ENCODE measurements at regions not wholly inside any gene's neighbourhood (a gene's known extent, or its start where the extent isn't known, plus 50 kb on each side); places are given as distances from the start of the nearest gene placed in this dataset.
A peak's percentile ranks its signal among the peaks of the same experiment; 100 is the strongest.

GRCh38 chr10:3579845-3580244, 205.2 kb downstream of the KLF6 start:
- Mint-ChIP-seq H3K27me3 (ENCODE audit: low read depth) (peaks cover 37% of the 10 kb centered on the region), H3K9me3 (no peaks in the 10 kb centered on the region), H3K4me1 (ENCODE audit: low read depth) (peaks cover 7% of the 10 kb centered on the region), H3K4me3 (no peak overlapping the region), H3K36me3 (ENCODE audit: low read depth) (no peaks in the 10 kb centered on the region), H3K27ac (no peak overlapping the region)
- no peak for DNase-seq (ENCODE audit: low spot score)

GRCh38 chr10:3578682-3579081, 206.3 kb downstream of the KLF6 start:
- no peaks in the 10 kb centered on the region for H3K9me3 Mint-ChIP-seq
- no peak overlapping the region for H3K27ac Mint-ChIP-seq
- DNase-seq (ENCODE audit: low spot score): no peak
- no peak overlapping the region for H3K4me3 Mint-ChIP-seq
- peaks cover 7% of the 10 kb centered on the region for H3K4me1 Mint-ChIP-seq (ENCODE audit: low read depth)
- peaks cover 34% of the 10 kb centered on the region for H3K27me3 Mint-ChIP-seq (ENCODE audit: low read depth)
- H3K36me3 Mint-ChIP-seq (ENCODE audit: low read depth): no peaks in the 10 kb centered on the region

GRCh38 chr10:3578159-3578558, 206.8 kb downstream of the KLF6 start:
- peaks cover 37% of the 10 kb centered on the region for H3K27me3 Mint-ChIP-seq (ENCODE audit: low read depth)
- peaks cover 7% of the 10 kb centered on the region for H3K4me1 Mint-ChIP-seq (ENCODE audit: low read depth)
- H3K27ac Mint-ChIP-seq: no peak overlapping the region
- no peaks in the 10 kb centered on the region for H3K36me3 Mint-ChIP-seq (ENCODE audit: low read depth)
- no peak overlapping the region for H3K4me3 Mint-ChIP-seq
- DNase-seq (ENCODE audit: low spot score): no peak
- H3K9me3 Mint-ChIP-seq: no peaks in the 10 kb centered on the region

- no peak for DNase-seq (ENCODE audit: low spot score)
- H3K36me3 Mint-ChIP-seq (ENCODE audit: low read depth): no peaks in the 10 kb centered on the region
- H3K4me3 Mint-ChIP-seq: no peak overlapping the region
- H3K4me1 Mint-ChIP-seq (ENCODE audit: low read depth): peaks cover 3% of the 10 kb centered on the region
- H3K9me3 Mint-ChIP-seq: no peaks in the 10 kb centered on the region
- peaks cover 33% of the 10 kb centered on the region for H3K27me3 Mint-ChIP-seq (ENCODE audit: low read depth)
- no peak overlapping the region for H3K27ac Mint-ChIP-seq
Measured at GRCh38 chr10:3574451-3574850, 210.6 kb downstream of the KLF6 start.

GRCh38 chr10:3573498-3573897, 211.5 kb downstream of the KLF6 start:
- no peaks in the 10 kb centered on the region for H3K36me3 Mint-ChIP-seq (ENCODE audit: low read depth)
- no peaks in the 10 kb centered on the region for H3K9me3 Mint-ChIP-seq
- DNase-seq (ENCODE audit: low spot score): no peak
- H3K4me1 Mint-ChIP-seq (ENCODE audit: low read depth): no peaks in the 10 kb centered on the region
- H3K27ac Mint-ChIP-seq: no peak overlapping the region
- peaks cover 33% of the 10 kb centered on the region for H3K27me3 Mint-ChIP-seq (ENCODE audit: low read depth)
- H3K4me3 Mint-ChIP-seq: no peak overlapping the region

GRCh38 chr10:3571310-3571825, 213.6 kb downstream of the KLF6 start:
- Mint-ChIP-seq H3K9me3 (no peaks in the 10 kb centered on the region), H3K27ac (no peak overlapping the region), H3K27me3 (ENCODE audit: low read depth) (peaks cover 29% of the 10 kb centered on the region), H3K4me3 (no peak overlapping the region), H3K4me1 (ENCODE audit: low read depth) (peaks cover 3% of the 10 kb centered on the region), H3K36me3 (ENCODE audit: low read depth) (no peaks in the 10 kb centered on the region)
- no peak for DNase-seq (ENCODE audit: low spot score)

GRCh38 chr10:3570855-3571266, 214.1 kb downstream of the KLF6 start:
- H3K4me3 Mint-ChIP-seq: no peak overlapping the region
- no peak for DNase-seq (ENCODE audit: low spot score)
- no peaks in the 10 kb centered on the region for H3K9me3 Mint-ChIP-seq
- peaks cover 26% of the 10 kb centered on the region for H3K27me3 Mint-ChIP-seq (ENCODE audit: low read depth)
- no peak overlapping the region for H3K27ac Mint-ChIP-seq
- no peaks in the 10 kb centered on the region for H3K36me3 Mint-ChIP-seq (ENCODE audit: low read depth)
- peaks cover 3% of the 10 kb centered on the region for H3K4me1 Mint-ChIP-seq (ENCODE audit: low read depth)

- Mint-ChIP-seq H3K27me3 (ENCODE audit: low read depth) (peaks cover 22% of the 10 kb centered on the region), H3K4me1 (ENCODE audit: low read depth) (peaks cover 3% of the 10 kb centered on the region), H3K9me3 (peaks cover 6% of the 10 kb centered on the region), H3K36me3 (ENCODE audit: low read depth) (no peaks in the 10 kb centered on the region), H3K27ac (no peak overlapping the region), H3K4me3 (no peak overlapping the region)
- DNase-seq (ENCODE audit: low spot score): no peak
Measured at GRCh38 chr10:3570131-3570729, 214.8 kb downstream of the KLF6 start.

- no peak for DNase-seq (ENCODE audit: low spot score)
- Mint-ChIP-seq H3K27me3 (ENCODE audit: low read depth) (peaks cover 17% of the 10 kb centered on the region), H3K9me3 (peaks cover 7% of the 10 kb centered on the region), H3K4me3 (no peak overlapping the region), H3K4me1 (ENCODE audit: low read depth) (peaks cover 3% of the 10 kb centered on the region), H3K36me3 (ENCODE audit: low read depth) (no peaks in the 10 kb centered on the region), H3K27ac (no peak overlapping the region)
Measured at GRCh38 chr10:3568983-3569382, 216.0 kb downstream of the KLF6 start.

GRCh38 chr10:3568392-3568791, 216.6 kb downstream of the KLF6 start:
- Mint-ChIP-seq H3K27me3 (ENCODE audit: low read depth) (peaks cover 16% of the 10 kb centered on the region), H3K4me1 (ENCODE audit: low read depth) (peaks cover 3% of the 10 kb centered on the region), H3K27ac (no peak overlapping the region), H3K36me3 (ENCODE audit: low read depth) (no peaks in the 10 kb centered on the region), H3K4me3 (no peak overlapping the region), H3K9me3 (peaks cover 7% of the 10 kb centered on the region)
- DNase-seq (ENCODE audit: low spot score): no peak

GRCh38 chr10:3567291-3567963, 217.6 kb downstream of the KLF6 start:
- no peak for DNase-seq (ENCODE audit: low spot score)
- no peak overlapping the region for H3K27ac Mint-ChIP-seq
- peaks cover 3% of the 10 kb centered on the region for H3K4me1 Mint-ChIP-seq (ENCODE audit: low read depth)
- H3K9me3 Mint-ChIP-seq: peaks cover 7% of the 10 kb centered on the region
- no peaks in the 10 kb centered on the region for H3K36me3 Mint-ChIP-seq (ENCODE audit: low read depth)
- peaks cover 7% of the 10 kb centered on the region for H3K27me3 Mint-ChIP-seq (ENCODE audit: low read depth)
- no peak overlapping the region for H3K4me3 Mint-ChIP-seq

GRCh38 chr10:3566627-3567026, 218.4 kb downstream of the KLF6 start:
- no peak overlapping the region for H3K27ac Mint-ChIP-seq

GRCh38 chr10:3564346-3565002, 220.5 kb downstream of the KLF6 start:
- no peak overlapping the region for H3K27ac Mint-ChIP-seq
- H3K9me3 Mint-ChIP-seq: peaks cover 7% of the 10 kb centered on the region
- H3K4me3 Mint-ChIP-seq: no peak overlapping the region
- no peaks in the 10 kb centered on the region for H3K36me3 Mint-ChIP-seq (ENCODE audit: low read depth)
- peaks cover 3% of the 10 kb centered on the region for H3K4me1 Mint-ChIP-seq (ENCODE audit: low read depth)
- no peak for DNase-seq (ENCODE audit: low spot score)
- no peaks in the 10 kb centered on the region for H3K27me3 Mint-ChIP-seq (ENCODE audit: low read depth)

More at GRCh38 chr10:3566627-3567026, 218.4 kb downstream of the KLF6 start:
- Mint-ChIP-seq H3K4me3 (no peak overlapping the region), H3K9me3 (peaks cover 7% of the 10 kb centered on the region), H3K4me1 (ENCODE audit: low read depth) (peaks cover 3% of the 10 kb centered on the region), H3K27me3 (ENCODE audit: low read depth) (peaks cover 4% of the 10 kb centered on the region), H3K36me3 (ENCODE audit: low read depth) (no peaks in the 10 kb centered on the region)
- no peak for DNase-seq (ENCODE audit: low spot score)

GRCh38 chr10:3563298-3563697, 221.7 kb downstream of the KLF6 start:
- no peaks in the 10 kb centered on the region for H3K36me3 Mint-ChIP-seq (ENCODE audit: low read depth)

More at GRCh38 chr10:3563298-3563697, 221.7 kb downstream of the KLF6 start:
- DNase-seq (ENCODE audit: low spot score): peak; percentile 52
- Mint-ChIP-seq H3K27me3 (ENCODE audit: low read depth) (peaks cover 2% of the 10 kb centered on the region), H3K9me3 (peaks cover 7% of the 10 kb centered on the region), H3K4me3 (no peak overlapping the region), H3K4me1 (ENCODE audit: low read depth) (peaks cover 3% of the 10 kb centered on the region), H3K27ac (no peak overlapping the region)
